Body of pancreas (tissue), 4 donors: ENCODE measurements at regions not wholly inside any gene's neighbourhood (a gene's known extent, or its start where the extent isn't known, plus 50 kb on each side); places are given as distances from the start of the nearest gene placed in this dataset.
"Not testable (repeated sequence)": the region's sequence is repeated elsewhere in the genome, so short reads cannot be mapped to it uniquely, and the experiment has no call there.

Source experiments
- ATAC-seq: fragments of 150-250 bp; one replicate; pipeline ENCODE4 v1.9.1; 2016
- DNase-seq, 4 donors: peaks; one replicate each; pipeline ENCODE4 v3.0.0-alpha.2; 2019
- H3K27ac ChIP-seq, 4 donors: fragments of 200-600 bp; sonication (generic); 1 replicate in 3 of 4; 2 replicates in 1 of 4; pipeline versions ENCODE4 v1.5.1 to v1.6.1; 2016 to 2019; ENCODE audit warnings: mild to moderate bottlenecking in 1 of 4, mixed read lengths in 1 of 4, moderate library complexity in 1 of 4
- H3K27me3 ChIP-seq, 2 donors: fragments of 200-600 bp; sonication (generic); one replicate each; pipeline ENCODE4 v1.6.0; 2016; ENCODE audit warnings: mild to moderate bottlenecking in 1 of 2
- H3K36me3 ChIP-seq, 2 donors: fragments of 200-600 bp; sonication (generic); replicated peaks in 1 of 2; 2 replicates each; pipeline ENCODE4 v1.5.1; 2016; ENCODE audit warnings: low read depth in 2 of 2; ENCODE audit not compliant: insufficient read depth in 1 of 2
- H3K4me1 ChIP-seq: fragments of 200-600 bp; sonication (generic); one replicate; pipeline ENCODE4 v1.6.0; 2016
- H3K4me3 ChIP-seq, 2 donors: fragments of 200-600 bp; sonication (generic); 1 replicate in 1 of 2; 2 replicates in 1 of 2; pipeline ENCODE4 v1.5.1; 2016 to 2019
- H3K9me3 ChIP-seq, 3 donors: fragments of 200-600 bp; sonication (generic); 1 replicate in 2 of 3; 2 replicates in 1 of 3; pipeline ENCODE4 v1.5.1; 2016
- POLR2A ChIP-seq, 3 donors: fragments of 450-650 bp; IDR thresholded peaks; one replicate each; pipeline ENCODE4 v1.6.1; 2016; ENCODE audit warnings: antibody characterized with exemption in 3 of 3, mild to moderate bottlenecking in 2 of 3
- WGBS, 2 donors: methylation state at CpG; one replicate each; pipeline ENCODE4 v1.1.5; 2017; 5-methylcytosine and 5-hydroxymethylcytosine counted together
- intact Hi-C: fragments of 100-400 bp; cut with DNase I; formaldehyde crosslinking; loops from one replicate; pipeline ENCODE4 v1.15.1; 2023
- TF ChIP-seq, protein P1 (sequence below), 7 experiments: fragments of 450-650 bp in 4 of 7; fragments of 200-600 bp in 3 of 7; sonication (generic) in 3 of 7; IDR thresholded peaks; one replicate each; pipeline ENCODE4 v1.5.1; 2016 to 2019; ENCODE audit warnings: antibody characterized with exemption in 7 of 7

DNA sequence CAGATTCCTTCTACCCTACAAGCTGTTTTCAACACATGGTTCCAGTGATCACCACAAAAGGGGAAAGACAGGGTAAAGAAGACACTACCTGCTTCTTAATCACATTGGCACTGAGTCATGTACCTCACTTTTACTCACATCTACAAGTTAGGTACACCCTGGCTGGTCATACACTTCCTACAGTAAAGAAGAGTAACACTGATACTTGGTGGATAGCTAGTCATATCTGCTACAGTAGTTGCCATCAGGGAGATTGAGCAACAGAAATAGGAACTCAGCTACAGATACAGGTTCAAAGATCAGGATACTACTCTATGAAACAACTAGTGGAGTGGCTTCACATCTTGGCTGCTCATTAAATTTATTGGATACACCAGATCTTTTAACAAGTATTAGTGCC, 105.4 kb upstream of the DIAPH2 start:
- H3K36me3 ChIP-seq: no peaks in the 10 kb centered on the region
- no peak for TF ChIP-seq POLR2A (IDR thresholded peaks at IDR 0.05)
- TF ChIP-seq, protein P1, sequence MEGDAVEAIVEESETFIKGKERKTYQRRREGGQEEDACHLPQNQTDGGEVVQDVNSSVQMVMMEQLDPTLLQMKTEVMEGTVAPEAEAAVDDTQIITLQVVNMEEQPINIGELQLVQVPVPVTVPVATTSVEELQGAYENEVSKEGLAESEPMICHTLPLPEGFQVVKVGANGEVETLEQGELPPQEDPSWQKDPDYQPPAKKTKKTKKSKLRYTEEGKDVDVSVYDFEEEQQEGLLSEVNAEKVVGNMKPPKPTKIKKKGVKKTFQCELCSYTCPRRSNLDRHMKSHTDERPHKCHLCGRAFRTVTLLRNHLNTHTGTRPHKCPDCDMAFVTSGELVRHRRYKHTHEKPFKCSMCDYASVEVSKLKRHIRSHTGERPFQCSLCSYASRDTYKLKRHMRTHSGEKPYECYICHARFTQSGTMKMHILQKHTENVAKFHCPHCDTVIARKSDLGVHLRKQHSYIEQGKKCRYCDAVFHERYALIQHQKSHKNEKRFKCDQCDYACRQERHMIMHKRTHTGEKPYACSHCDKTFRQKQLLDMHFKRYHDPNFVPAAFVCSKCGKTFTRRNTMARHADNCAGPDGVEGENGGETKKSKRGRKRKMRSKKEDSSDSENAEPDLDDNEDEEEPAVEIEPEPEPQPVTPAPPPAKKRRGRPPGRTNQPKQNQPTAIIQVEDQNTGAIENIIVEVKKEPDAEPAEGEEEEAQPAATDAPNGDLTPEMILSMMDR (IDR thresholded peaks at IDR 0.05): no peak
- no peak overlapping the region for H3K4me3 ChIP-seq
- no peaks in the 10 kb centered on the region for H3K27me3 ChIP-seq
- no peaks in the 10 kb centered on the region for H3K4me1 ChIP-seq
- DNase-seq (no peak), ATAC-seq (no peak)
- no peak overlapping the region for H3K27ac ChIP-seq
- no peaks in the 10 kb centered on the region for H3K9me3 ChIP-seq
- intact Hi-C loops: no loop called here

DNA sequence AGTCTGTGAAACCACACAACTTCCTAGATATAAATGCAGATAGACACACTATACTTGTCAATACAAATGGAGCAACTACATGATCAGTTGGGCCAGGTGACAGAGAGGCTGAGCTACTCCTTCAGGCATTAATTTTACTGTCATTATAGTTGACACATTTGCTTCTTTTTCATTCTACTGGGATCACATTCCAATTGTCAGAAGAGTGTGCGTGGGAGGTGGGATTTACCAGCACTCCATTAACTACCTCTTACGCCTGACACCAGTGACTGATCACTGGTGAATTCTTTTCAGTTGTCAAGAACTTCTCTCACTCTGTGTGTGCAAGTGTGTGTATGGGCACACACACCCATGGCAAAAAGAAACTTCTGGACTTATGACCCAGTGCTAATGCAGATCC, 94.2 kb upstream of the DIAPH2 start:
- no peaks in the 10 kb centered on the region for H3K27me3 ChIP-seq
- DNase-seq (no peak), ATAC-seq (no peak)
- H3K4me1 ChIP-seq: no peaks in the 10 kb centered on the region
- 58 to 73% methylated on average over 2 of the region's 2 CpGs for WGBS, 2 donors
- no peak overlapping the region for H3K27ac ChIP-seq
- H3K36me3 ChIP-seq: no peaks in the 10 kb centered on the region
- no peaks in the 10 kb centered on the region for H3K9me3 ChIP-seq
- intact Hi-C loops: no loop called here
- TF ChIP-seq, protein P1 (IDR thresholded peaks at IDR 0.05): no peak
- no peak for TF ChIP-seq POLR2A (IDR thresholded peaks at IDR 0.05)
- H3K4me3 ChIP-seq: no peak overlapping the region

DNA sequence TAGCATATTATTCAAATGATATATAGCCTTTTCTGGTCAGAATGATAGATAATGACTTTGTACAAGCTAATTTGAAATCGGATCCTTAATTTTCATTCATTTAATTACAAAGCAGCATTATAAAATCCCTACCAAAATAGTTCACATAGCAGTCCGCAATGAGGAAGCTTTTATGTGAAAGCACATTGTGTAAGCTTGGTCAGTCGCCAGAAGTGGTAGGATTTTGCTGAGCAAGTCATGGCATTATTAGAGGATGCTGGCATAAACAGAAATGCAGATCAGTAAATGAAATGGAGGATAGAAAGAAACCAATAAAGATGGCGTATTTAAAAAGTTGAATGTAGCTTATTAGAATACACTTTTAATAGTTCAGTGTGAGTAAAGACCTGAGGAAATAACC, 93.2 kb upstream of the DIAPH2 start:
- intact Hi-C loops: no loop called here
- Histone ChIP-seq H3K27ac (no peak overlapping the region), H3K4me1 (no peaks in the 10 kb centered on the region), H3K4me3 (no peak overlapping the region), H3K27me3 (no peaks in the 10 kb centered on the region), H3K9me3 (no peaks in the 10 kb centered on the region), H3K36me3 (no peaks in the 10 kb centered on the region)
- ATAC-seq: no peak
- TF ChIP-seq POLR2A (IDR thresholded peaks at IDR 0.05): no peak
- TF ChIP-seq, protein P1 (IDR thresholded peaks at IDR 0.05): no peak
- DNase-seq: peak in 2 of 4 donors; percentile 5 to 11
- 48 to 62% methylated on average over 4 of the region's 4 CpGs for WGBS, 2 donors

DNA sequence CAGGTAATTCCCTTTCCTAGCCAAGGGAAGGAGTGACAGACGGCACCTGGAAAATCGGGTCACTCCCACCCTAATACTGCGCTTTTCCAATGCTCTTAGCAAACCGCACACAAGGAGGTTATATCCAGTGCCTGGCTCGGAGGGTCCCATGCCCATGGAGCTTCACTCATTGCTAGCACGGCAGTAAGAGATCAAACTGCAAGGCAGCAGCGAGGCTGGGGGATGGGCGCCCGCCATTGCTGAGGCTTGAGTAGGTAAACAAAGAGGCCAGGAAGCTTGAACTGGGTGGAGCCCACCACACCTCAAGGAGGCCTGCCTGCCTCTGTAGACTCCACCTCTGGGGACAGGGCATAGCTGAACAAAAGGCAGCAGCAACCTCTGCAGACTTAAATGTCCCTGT, 86.8 kb upstream of the DIAPH2 start:
- DNase-seq, H3K9me3 ChIP-seq, H3K4me1 ChIP-seq, intact Hi-C loops, H3K27me3 ChIP-seq, H3K27ac ChIP-seq, ATAC-seq, H3K4me3 ChIP-seq, H3K36me3 ChIP-seq: not testable (repeated sequence)
- 92% methylated on average over 4 to 5 of the region's 9 CpGs for WGBS, 2 donors

DNA sequence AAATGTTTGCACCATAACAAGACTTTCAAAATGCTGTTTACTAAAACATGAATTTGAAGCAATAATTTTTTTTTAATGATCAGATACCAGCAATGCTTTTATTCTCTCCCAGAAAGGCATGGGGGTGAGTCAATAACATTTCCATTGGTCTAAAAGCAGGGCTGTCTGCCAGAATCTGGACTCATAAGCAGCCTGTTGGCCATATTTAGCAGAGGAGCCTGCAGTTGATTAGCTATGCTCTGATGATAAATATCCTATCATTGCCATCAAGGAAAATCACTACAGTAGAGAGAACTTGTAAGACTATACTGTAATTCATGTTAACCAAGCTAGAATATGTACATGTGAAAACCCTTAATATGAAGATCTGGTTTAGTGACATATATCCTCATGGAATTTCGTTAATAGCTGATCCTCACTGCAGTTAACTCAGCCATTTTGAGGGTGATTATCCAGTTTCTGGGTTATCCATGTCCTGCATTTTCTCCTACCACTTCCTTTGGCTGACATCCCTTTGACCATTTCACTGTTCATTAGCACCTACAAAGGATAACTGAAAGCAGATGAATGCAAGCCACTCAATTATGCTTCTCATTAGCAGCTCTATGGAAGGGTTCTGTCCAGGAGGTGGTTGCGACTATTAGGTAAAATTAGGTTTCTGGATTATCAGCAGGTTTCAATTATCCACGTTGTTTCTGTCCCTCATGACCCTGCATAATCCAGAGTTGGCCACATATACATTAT, 72.9 kb upstream of the DIAPH2 start:
- intact Hi-C loops: no loop called here
- Histone ChIP-seq H3K4me1 (no peaks in the 10 kb centered on the region), H3K9me3 (no peaks in the 10 kb centered on the region), H3K4me3 (no peak overlapping the region), H3K27me3 (no peaks in the 10 kb centered on the region), H3K27ac (no peak overlapping the region), H3K36me3 (no peaks in the 10 kb centered on the region)
- DNase-seq (no peak), ATAC-seq (no peak)
- no peak for TF ChIP-seq POLR2A (IDR thresholded peaks at IDR 0.05)
- TF ChIP-seq, protein P1 (IDR thresholded peaks at IDR 0.05): no peak
- WGBS, 2 donors: 36 to 50% methylated on average over 3 of the region's 3 CpGs
